ENCODE measurements at regions not wholly inside any gene's neighbourhood (a gene's known extent, or its start where the extent isn't known, plus 50 kb on each side); places are given as distances from the start of the nearest gene placed in this dataset.
"Not testable (repeated sequence)": the region's sequence is repeated elsewhere in the genome, so short reads cannot be mapped to it uniquely, and the experiment has no call there.

- not testable (repeated sequence) for TF ChIP-seq POLR2A, CTCF (IDR thresholded peaks at IDR 0.05)
Measured at GRCh38 chr15:21724988-21725387, 152.5 kb downstream of the POTEB start.
